ENCODE measurements at regions not wholly inside any gene's neighbourhood (a gene's known extent, or its start where the extent isn't known, plus 50 kb on each side); places are given as distances from the start of the nearest gene placed in this dataset.

DNA sequence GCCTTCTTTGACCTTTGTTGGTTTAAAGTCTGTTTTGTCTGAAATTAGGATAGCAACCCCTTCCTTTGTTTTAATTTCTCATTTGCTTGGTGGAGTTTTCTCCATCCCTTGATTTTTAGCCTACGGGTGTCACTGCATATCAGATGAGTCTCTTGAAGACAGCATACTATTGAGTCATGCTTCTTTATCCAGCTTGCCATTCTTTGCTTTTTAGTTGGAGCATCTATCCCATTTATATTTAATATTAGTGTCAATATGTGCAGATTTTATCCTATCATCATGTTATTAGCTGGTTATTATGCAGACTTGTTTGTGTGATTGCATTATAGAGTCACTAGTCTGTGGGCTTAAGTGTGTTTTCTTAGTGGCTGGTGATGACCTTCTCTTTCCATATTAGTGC is 622.2 kb downstream of the MMUT start:
- WGBS, result 81% methylated on average over 1 of the region's 1 CpG
- no peak overlapping the region for H3K4me3 ChIP-seq
- peaks cover 0 to 25% (median 14%) of the 10 kb centered on the region in 4 donors for H3K9me3 ChIP-seq
- no peaks in the 10 kb centered on the region for H3K36me3 ChIP-seq
- no peak overlapping the region for H3K27ac ChIP-seq (replicated peaks in 1 of 4)
- H3K27me3 ChIP-seq, result no peaks in the 10 kb centered on the region
- no peak for DNase-seq (ENCODE audit: extremely low spot score)
- TF ChIP-seq POLR2A (IDR thresholded peaks at IDR 0.05; ENCODE audit: low read depth), result no peak
- no peak for TF ChIP-seq POLR2AphosphoS5 (IDR thresholded peaks at IDR 0.05)
- no peak for TF ChIP-seq EP300 (IDR thresholded peaks at IDR 0.05)
- TF ChIP-seq, protein P1, sequence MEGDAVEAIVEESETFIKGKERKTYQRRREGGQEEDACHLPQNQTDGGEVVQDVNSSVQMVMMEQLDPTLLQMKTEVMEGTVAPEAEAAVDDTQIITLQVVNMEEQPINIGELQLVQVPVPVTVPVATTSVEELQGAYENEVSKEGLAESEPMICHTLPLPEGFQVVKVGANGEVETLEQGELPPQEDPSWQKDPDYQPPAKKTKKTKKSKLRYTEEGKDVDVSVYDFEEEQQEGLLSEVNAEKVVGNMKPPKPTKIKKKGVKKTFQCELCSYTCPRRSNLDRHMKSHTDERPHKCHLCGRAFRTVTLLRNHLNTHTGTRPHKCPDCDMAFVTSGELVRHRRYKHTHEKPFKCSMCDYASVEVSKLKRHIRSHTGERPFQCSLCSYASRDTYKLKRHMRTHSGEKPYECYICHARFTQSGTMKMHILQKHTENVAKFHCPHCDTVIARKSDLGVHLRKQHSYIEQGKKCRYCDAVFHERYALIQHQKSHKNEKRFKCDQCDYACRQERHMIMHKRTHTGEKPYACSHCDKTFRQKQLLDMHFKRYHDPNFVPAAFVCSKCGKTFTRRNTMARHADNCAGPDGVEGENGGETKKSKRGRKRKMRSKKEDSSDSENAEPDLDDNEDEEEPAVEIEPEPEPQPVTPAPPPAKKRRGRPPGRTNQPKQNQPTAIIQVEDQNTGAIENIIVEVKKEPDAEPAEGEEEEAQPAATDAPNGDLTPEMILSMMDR (IDR thresholded peaks at IDR 0.05), result no peak
- H3K4me1 ChIP-seq, result no peaks in the 10 kb centered on the region
- intact Hi-C loops (cut with DNase I), result no loop called here

GRCh38 chr6:48839206-48839605 is 623.8 kb downstream of the MMUT start:
- Histone ChIP-seq H3K9me3 (peaks cover 0 to 25% (median 14%) of the 10 kb centered on the region in 4 donors), H3K27me3 (no peaks in the 10 kb centered on the region), H3K27ac (replicated peaks in 1 of 4) (no peak overlapping the region), H3K4me3 (no peak overlapping the region), H3K4me1 (no peaks in the 10 kb centered on the region), H3K36me3 (no peaks in the 10 kb centered on the region)
- TF ChIP-seq, protein P1 (IDR thresholded peaks at IDR 0.05), result no peak
- TF ChIP-seq EP300 (IDR thresholded peaks at IDR 0.05) (no peak), POLR2A (IDR thresholded peaks at IDR 0.05; ENCODE audit: low read depth) (no peak), POLR2AphosphoS5 (IDR thresholded peaks at IDR 0.05) (no peak)
- DNase-seq (ENCODE audit: extremely low spot score), result no peak
- intact Hi-C loops (cut with DNase I), result no loop called here
- WGBS, result 19% methylated on average over 2 of the region's 2 CpGs

- no peaks in the 10 kb centered on the region for H3K27me3 ChIP-seq
- no peaks in the 10 kb centered on the region for H3K4me1 ChIP-seq
- no peaks in the 10 kb centered on the region for H3K36me3 ChIP-seq
- intact Hi-C loops (cut with DNase I), result no loop called here
- peaks cover 0 to 20% (median 13%) of the 10 kb centered on the region in 4 donors for H3K9me3 ChIP-seq
- H3K4me3 ChIP-seq, result no peak overlapping the region
- no peak overlapping the region for H3K27ac ChIP-seq (replicated peaks in 1 of 4)
- 77% methylated on average over 3 of the region's 3 CpGs for WGBS
- TF ChIP-seq, protein P1 (IDR thresholded peaks at IDR 0.05), result no peak
- DNase-seq (ENCODE audit: extremely low spot score), result no peak
Measured at GRCh38 chr6:48837744-48838143, 625.3 kb downstream of the MMUT start.

GRCh38 chr6:48835421-48835958 is 627.6 kb downstream of the MMUT start:
- TF ChIP-seq POLR2A (IDR thresholded peaks at IDR 0.05; ENCODE audit: low read depth), result no peak
- no peak for TF ChIP-seq EP300 (IDR thresholded peaks at IDR 0.05)
- TF ChIP-seq, protein P1 (IDR thresholded peaks at IDR 0.05), result no peak
- TF ChIP-seq POLR2AphosphoS5 (IDR thresholded peaks at IDR 0.05), result no peak
- H3K4me1 ChIP-seq, result no peaks in the 10 kb centered on the region
- intact Hi-C loops (cut with DNase I), result no loop called here
- H3K4me3 ChIP-seq, result no peak overlapping the region
- H3K27ac ChIP-seq (replicated peaks in 1 of 4), result no peak overlapping the region
- no peaks in the 10 kb centered on the region for H3K36me3 ChIP-seq
- no peaks in the 10 kb centered on the region for H3K27me3 ChIP-seq
- DNase-seq (ENCODE audit: extremely low spot score), result no peak
- no peaks in the 10 kb centered on the region for H3K9me3 ChIP-seq
- 53% methylated on average over 2 of the region's 2 CpGs for WGBS

DNA sequence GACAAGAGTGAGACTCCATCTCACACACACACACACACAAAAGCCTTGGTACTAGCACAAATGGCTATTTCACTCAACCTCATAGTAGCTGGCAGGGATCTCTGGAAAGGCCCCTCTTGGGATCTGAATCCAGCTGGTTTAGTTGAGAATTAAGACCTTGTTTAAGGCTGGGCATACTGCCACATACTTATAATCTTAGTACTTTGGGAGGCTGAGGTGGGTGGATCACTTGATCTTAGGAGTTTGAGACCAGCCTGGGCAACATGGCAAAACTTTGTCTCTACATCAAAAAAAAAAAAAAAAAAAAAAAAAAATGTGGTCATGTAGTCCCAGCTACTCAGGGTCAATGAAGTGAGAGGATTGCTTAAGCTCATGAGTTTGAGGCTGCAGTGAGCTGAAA is 628.3 kb downstream of the MMUT start:
- H3K4me1 ChIP-seq, result no peaks in the 10 kb centered on the region
- no peaks in the 10 kb centered on the region for H3K9me3 ChIP-seq
- intact Hi-C loops (cut with DNase I), result no loop called here
- H3K27me3 ChIP-seq, result no peaks in the 10 kb centered on the region
- DNase-seq (ENCODE audit: extremely low spot score), result no peak
- H3K36me3 ChIP-seq, result no peaks in the 10 kb centered on the region
- H3K27ac ChIP-seq (replicated peaks in 1 of 4), result no peak overlapping the region
- TF ChIP-seq, protein P1 (IDR thresholded peaks at IDR 0.05), result no peak
- TF ChIP-seq POLR2A (IDR thresholded peaks at IDR 0.05; ENCODE audit: low read depth) (no peak), EP300 (IDR thresholded peaks at IDR 0.05) (no peak), POLR2AphosphoS5 (IDR thresholded peaks at IDR 0.05) (no peak)
- H3K4me3 ChIP-seq, result no peak overlapping the region

Measured in esophagus muscularis mucosa (tissue), 4 donors.